Loucy (cell line): ENCODE measurements at regions not wholly inside any gene's neighbourhood (a gene's known extent, or its start where the extent isn't known, plus 50 kb on each side); places are given as distances from the start of the nearest gene placed in this dataset.

Experiments
- H2AFZ ChIP-seq: fragments of 200-600 bp; sonication (generic); 2 replicates; pipeline ENCODE4 v1.6.0; 2016; ENCODE audit warnings: antibody characterized with exemption, mild to moderate bottlenecking, low read length, moderate library complexity
- H3F3A ChIP-seq: fragments of 200-600 bp; 2 replicates; pipeline ENCODE4 v1.6.0; 2016; ENCODE audit warnings: antibody characterized with exemption, low read depth, mild to moderate bottlenecking
- H3K27me3 ChIP-seq: fragments of 200-600 bp; sonication (generic); 2 replicates; pipeline ENCODE4 v1.6.1; 2014; ENCODE audit warnings: low read length, mild to moderate bottlenecking; ENCODE audit not compliant: insufficient read depth, poor library complexity, severe bottlenecking
- H3K36me3 ChIP-seq: fragments of 200-600 bp; sonication (generic); 2 replicates; pipeline ENCODE4 v1.6.1; 2016; ENCODE audit warnings: low read length; ENCODE audit not compliant: insufficient read depth
- H3K4me1 ChIP-seq: fragments of 200-600 bp; sonication (generic); 2 replicates; pipeline ENCODE4 v1.5.1; 2014; ENCODE audit warnings: low read length, mild to moderate bottlenecking; ENCODE audit not compliant: insufficient read depth, poor library complexity, severe bottlenecking
- H3K4me2 ChIP-seq: fragments of 200-600 bp; sonication (generic); 2 replicates; pipeline ENCODE4 v1.6.0; 2014; ENCODE audit warnings: antibody characterized with exemption, low read length, low read depth, mild to moderate bottlenecking; ENCODE audit not compliant: poor library complexity, severe bottlenecking
- H3K4me3 ChIP-seq: fragments of 200-600 bp; sonication (generic); 2 replicates; pipeline ENCODE4 v1.5.1; 2014; ENCODE audit warnings: low read length, mild to moderate bottlenecking, mixed read lengths; ENCODE audit not compliant: poor library complexity, severe bottlenecking
- H3K79me2 ChIP-seq: fragments of 200-600 bp; sonication (generic); 2 replicates; pipeline ENCODE4 v1.6.1; 2014; ENCODE audit warnings: low read length; ENCODE audit not compliant: insufficient read depth
- H3K9ac ChIP-seq: fragments of 200-600 bp; sonication (generic); 2 replicates; pipeline ENCODE4 v1.6.0; 2014; ENCODE audit warnings: mild to moderate bottlenecking, low read depth, low read length, moderate library complexity; ENCODE audit not compliant: poor library complexity, severe bottlenecking
- H3K9me2 ChIP-seq: fragments of 200-600 bp; sonication (generic); replicated peaks from 2 replicates; pipeline ENCODE4 v1.6.1; 2016; ENCODE audit warnings: low read depth, low read length, mixed read lengths
- H3K9me3 ChIP-seq: fragments of 200-600 bp; sonication (generic); 2 replicates; pipeline ENCODE4 v1.6.1; 2014; ENCODE audit warnings: mild to moderate bottlenecking, antibody characterized with exemption, low read length, low read depth; ENCODE audit not compliant: insufficient read depth
- H4K20me1 ChIP-seq: fragments of 200-600 bp; sonication (generic); 2 replicates; pipeline ENCODE4 v1.6.0; 2014; ENCODE audit warnings: antibody characterized with exemption, low read length, mild to moderate bottlenecking; ENCODE audit not compliant: insufficient read depth, poor library complexity, severe bottlenecking
- EZH2phosphoT487 ChIP-seq: fragments of 200-600 bp; IDR thresholded peaks from 2 replicates; pipeline ENCODE4 v1.6.1; 2018; ENCODE audit warnings: antibody characterized with exemption, mild to moderate bottlenecking, moderate library complexity, borderline replicate concordance
- TF ChIP-seq, protein P1 (sequence below): fragments of 200-600 bp; sonication (generic); conservative IDR thresholded peaks from 2 replicates; pipeline ENCODE4 v1.5.1; 2014; ENCODE audit warnings: mild to moderate bottlenecking, antibody characterized with exemption, low read length

DNA sequence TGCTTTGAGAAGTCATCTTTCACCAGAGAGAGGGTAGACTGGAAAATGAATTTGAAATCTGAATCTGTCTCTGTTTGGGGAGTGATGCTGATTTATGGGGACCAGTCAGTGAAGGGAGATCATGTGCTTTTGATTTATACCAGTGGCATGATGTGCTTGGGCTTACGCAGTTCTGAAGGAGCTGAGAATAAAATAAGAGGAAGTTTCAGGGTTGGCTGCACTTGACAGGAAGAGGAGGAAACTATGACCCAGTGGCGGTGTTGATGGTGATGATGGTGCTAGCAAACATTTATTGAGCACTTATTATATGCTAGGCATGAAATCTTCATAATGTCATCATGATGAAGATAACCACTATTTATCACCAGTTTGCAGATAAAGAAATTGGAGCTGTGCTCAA is 136.4 kb upstream of the GLRA1 start:
- Histone ChIP-seq H3K4me1 (no peaks in the 10 kb centered on the region), H3K79me2 (no peaks in the 10 kb centered on the region), H3K9me3 (no peaks in the 10 kb centered on the region), H3K9me2 (no peaks in the 10 kb centered on the region), H2AFZ (no peak overlapping the region), H3K36me3 (no peaks in the 10 kb centered on the region), H3K9ac (no peak overlapping the region), H3K27me3 (no peaks in the 10 kb centered on the region), H3K4me2 (no peak overlapping the region), H4K20me1 (no peaks in the 10 kb centered on the region), H3F3A (no peaks in the 10 kb centered on the region), H3K4me3 (no peak overlapping the region)
- TF ChIP-seq EZH2phosphoT487 = no peak
- TF ChIP-seq, protein P1, sequence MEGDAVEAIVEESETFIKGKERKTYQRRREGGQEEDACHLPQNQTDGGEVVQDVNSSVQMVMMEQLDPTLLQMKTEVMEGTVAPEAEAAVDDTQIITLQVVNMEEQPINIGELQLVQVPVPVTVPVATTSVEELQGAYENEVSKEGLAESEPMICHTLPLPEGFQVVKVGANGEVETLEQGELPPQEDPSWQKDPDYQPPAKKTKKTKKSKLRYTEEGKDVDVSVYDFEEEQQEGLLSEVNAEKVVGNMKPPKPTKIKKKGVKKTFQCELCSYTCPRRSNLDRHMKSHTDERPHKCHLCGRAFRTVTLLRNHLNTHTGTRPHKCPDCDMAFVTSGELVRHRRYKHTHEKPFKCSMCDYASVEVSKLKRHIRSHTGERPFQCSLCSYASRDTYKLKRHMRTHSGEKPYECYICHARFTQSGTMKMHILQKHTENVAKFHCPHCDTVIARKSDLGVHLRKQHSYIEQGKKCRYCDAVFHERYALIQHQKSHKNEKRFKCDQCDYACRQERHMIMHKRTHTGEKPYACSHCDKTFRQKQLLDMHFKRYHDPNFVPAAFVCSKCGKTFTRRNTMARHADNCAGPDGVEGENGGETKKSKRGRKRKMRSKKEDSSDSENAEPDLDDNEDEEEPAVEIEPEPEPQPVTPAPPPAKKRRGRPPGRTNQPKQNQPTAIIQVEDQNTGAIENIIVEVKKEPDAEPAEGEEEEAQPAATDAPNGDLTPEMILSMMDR = no peak

DNA sequence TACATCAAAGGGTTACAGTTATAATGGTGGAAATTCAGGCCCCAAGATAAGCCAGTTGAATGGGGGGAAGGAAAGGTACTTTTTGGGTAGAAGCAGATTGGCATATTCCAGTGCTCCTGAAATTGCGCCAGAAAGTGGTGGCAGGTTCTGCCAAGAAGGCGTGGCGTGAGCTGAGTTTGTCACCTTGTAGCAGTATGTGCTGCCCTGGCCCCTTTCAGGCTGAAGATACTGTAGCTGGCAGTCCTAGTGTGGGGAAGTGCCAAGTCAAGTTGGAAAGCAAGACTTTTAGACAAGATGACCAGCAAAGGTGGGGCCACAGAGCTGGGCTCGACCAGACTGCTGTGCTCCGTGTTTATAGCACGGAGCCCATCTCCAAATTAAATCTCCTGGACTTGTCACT is 133.6 kb upstream of the GLRA1 start:
- no peaks in the 10 kb centered on the region for H3F3A ChIP-seq
- no peak overlapping the region for H2AFZ ChIP-seq
- H3K4me1 ChIP-seq = no peaks in the 10 kb centered on the region
- H3K9me3 ChIP-seq = no peaks in the 10 kb centered on the region
- no peaks in the 10 kb centered on the region for H4K20me1 ChIP-seq
- no peaks in the 10 kb centered on the region for H3K27me3 ChIP-seq
- H3K4me3 ChIP-seq = no peak overlapping the region
- TF ChIP-seq EZH2phosphoT487 = no peak
- TF ChIP-seq, protein P1 = no peak
- H3K36me3 ChIP-seq = no peaks in the 10 kb centered on the region
- no peaks in the 10 kb centered on the region for H3K9me2 ChIP-seq
- no peak overlapping the region for H3K9ac ChIP-seq
- H3K4me2 ChIP-seq = no peak overlapping the region
- no peaks in the 10 kb centered on the region for H3K79me2 ChIP-seq

DNA sequence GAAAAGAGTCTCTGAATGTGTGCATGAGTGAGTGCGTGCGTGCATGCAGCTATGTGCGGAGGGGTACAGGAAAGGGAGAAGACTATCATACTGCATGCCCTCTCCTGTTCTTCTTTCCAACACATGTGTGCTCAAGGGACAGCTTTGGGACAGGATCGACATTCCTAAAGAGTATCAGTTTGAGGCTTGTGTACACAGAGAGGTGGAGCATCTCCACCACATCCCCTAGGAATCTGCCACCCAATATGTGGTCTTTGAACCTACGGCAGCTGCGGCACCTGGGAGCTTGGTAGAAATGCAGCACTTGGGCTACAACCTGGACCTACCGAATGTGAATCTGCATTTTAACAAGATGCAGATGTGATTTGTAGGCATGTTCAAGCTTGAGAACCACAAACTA is 132.3 kb upstream of the GLRA1 start:
- Histone ChIP-seq H3K4me1 (no peaks in the 10 kb centered on the region), H3F3A (no peaks in the 10 kb centered on the region), H2AFZ (no peak overlapping the region), H3K9me3 (no peaks in the 10 kb centered on the region), H4K20me1 (no peaks in the 10 kb centered on the region), H3K9me2 (no peaks in the 10 kb centered on the region), H3K4me3 (no peak overlapping the region), H3K27me3 (no peaks in the 10 kb centered on the region), H3K36me3 (no peaks in the 10 kb centered on the region), H3K4me2 (no peak overlapping the region), H3K9ac (no peak overlapping the region), H3K79me2 (no peaks in the 10 kb centered on the region)
- TF ChIP-seq EZH2phosphoT487 = no peak
- TF ChIP-seq, protein P1 = no peak
